ENCODE measurements at regions not wholly inside any gene's neighbourhood (a gene's known extent, or its start where the extent isn't known, plus 50 kb on each side); places are given as distances from the start of the nearest gene placed in this dataset.

DNA sequence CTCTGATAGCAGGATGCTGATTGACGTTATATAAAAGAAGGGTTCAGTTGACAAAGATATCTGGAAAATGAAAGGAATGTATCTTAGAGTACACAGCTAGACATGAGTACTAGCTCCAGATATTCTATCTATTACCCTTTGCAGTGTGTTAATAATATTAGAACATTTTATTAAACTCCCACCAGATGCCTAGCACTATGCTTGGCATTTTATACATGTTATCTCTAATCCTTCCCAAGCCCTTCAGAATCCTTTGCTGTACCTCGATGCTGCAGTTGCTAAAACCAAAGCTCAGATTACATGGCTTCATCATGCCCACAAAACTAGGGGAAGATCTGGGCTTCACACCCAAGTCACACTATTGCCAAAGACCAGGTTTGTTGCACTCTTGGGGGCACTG is 350.1 kb upstream of the AZI2 start:
- TF ChIP-seq, protein P1, sequence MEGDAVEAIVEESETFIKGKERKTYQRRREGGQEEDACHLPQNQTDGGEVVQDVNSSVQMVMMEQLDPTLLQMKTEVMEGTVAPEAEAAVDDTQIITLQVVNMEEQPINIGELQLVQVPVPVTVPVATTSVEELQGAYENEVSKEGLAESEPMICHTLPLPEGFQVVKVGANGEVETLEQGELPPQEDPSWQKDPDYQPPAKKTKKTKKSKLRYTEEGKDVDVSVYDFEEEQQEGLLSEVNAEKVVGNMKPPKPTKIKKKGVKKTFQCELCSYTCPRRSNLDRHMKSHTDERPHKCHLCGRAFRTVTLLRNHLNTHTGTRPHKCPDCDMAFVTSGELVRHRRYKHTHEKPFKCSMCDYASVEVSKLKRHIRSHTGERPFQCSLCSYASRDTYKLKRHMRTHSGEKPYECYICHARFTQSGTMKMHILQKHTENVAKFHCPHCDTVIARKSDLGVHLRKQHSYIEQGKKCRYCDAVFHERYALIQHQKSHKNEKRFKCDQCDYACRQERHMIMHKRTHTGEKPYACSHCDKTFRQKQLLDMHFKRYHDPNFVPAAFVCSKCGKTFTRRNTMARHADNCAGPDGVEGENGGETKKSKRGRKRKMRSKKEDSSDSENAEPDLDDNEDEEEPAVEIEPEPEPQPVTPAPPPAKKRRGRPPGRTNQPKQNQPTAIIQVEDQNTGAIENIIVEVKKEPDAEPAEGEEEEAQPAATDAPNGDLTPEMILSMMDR (IDR thresholded peaks at IDR 0.05; ENCODE audit: control extremely low read depth in 1 of 3, insufficient read depth in 1 of 3, low read depth in 1 of 3, low read length in 3 of 3): no peak
- no peak for TF ChIP-seq RAD21 (IDR thresholded peaks at IDR 0.05 in 1 of 2, conservative IDR thresholded peaks at IDR 0.05 in 1 of 2; ENCODE audit: low read depth in 2 of 2, low read length in 2 of 2)
- TF ChIP-seq TAF1 (IDR thresholded peaks at IDR 0.05; ENCODE audit: low read depth, low read length): no peak
- no peak for TF ChIP-seq POLR2A (IDR thresholded peaks at IDR 0.05; ENCODE audit: control extremely low read depth in 1 of 2, low read depth in 2 of 2, low read length in 2 of 2)
- TF ChIP-seq RNF2 (IDR thresholded peaks at IDR 0.05; ENCODE audit: borderline replicate concordance, low read depth, low read length, missing control alignments, poor library complexity, severe bottlenecking): no peak
- no peak for TF ChIP-seq KDM1A (IDR thresholded peaks at IDR 0.05; ENCODE audit: borderline replicate concordance, low read length)
- no peak for TF ChIP-seq TEAD4 (IDR thresholded peaks at IDR 0.05; ENCODE audit: low read depth, low read length)
- TF ChIP-seq, protein P2, sequence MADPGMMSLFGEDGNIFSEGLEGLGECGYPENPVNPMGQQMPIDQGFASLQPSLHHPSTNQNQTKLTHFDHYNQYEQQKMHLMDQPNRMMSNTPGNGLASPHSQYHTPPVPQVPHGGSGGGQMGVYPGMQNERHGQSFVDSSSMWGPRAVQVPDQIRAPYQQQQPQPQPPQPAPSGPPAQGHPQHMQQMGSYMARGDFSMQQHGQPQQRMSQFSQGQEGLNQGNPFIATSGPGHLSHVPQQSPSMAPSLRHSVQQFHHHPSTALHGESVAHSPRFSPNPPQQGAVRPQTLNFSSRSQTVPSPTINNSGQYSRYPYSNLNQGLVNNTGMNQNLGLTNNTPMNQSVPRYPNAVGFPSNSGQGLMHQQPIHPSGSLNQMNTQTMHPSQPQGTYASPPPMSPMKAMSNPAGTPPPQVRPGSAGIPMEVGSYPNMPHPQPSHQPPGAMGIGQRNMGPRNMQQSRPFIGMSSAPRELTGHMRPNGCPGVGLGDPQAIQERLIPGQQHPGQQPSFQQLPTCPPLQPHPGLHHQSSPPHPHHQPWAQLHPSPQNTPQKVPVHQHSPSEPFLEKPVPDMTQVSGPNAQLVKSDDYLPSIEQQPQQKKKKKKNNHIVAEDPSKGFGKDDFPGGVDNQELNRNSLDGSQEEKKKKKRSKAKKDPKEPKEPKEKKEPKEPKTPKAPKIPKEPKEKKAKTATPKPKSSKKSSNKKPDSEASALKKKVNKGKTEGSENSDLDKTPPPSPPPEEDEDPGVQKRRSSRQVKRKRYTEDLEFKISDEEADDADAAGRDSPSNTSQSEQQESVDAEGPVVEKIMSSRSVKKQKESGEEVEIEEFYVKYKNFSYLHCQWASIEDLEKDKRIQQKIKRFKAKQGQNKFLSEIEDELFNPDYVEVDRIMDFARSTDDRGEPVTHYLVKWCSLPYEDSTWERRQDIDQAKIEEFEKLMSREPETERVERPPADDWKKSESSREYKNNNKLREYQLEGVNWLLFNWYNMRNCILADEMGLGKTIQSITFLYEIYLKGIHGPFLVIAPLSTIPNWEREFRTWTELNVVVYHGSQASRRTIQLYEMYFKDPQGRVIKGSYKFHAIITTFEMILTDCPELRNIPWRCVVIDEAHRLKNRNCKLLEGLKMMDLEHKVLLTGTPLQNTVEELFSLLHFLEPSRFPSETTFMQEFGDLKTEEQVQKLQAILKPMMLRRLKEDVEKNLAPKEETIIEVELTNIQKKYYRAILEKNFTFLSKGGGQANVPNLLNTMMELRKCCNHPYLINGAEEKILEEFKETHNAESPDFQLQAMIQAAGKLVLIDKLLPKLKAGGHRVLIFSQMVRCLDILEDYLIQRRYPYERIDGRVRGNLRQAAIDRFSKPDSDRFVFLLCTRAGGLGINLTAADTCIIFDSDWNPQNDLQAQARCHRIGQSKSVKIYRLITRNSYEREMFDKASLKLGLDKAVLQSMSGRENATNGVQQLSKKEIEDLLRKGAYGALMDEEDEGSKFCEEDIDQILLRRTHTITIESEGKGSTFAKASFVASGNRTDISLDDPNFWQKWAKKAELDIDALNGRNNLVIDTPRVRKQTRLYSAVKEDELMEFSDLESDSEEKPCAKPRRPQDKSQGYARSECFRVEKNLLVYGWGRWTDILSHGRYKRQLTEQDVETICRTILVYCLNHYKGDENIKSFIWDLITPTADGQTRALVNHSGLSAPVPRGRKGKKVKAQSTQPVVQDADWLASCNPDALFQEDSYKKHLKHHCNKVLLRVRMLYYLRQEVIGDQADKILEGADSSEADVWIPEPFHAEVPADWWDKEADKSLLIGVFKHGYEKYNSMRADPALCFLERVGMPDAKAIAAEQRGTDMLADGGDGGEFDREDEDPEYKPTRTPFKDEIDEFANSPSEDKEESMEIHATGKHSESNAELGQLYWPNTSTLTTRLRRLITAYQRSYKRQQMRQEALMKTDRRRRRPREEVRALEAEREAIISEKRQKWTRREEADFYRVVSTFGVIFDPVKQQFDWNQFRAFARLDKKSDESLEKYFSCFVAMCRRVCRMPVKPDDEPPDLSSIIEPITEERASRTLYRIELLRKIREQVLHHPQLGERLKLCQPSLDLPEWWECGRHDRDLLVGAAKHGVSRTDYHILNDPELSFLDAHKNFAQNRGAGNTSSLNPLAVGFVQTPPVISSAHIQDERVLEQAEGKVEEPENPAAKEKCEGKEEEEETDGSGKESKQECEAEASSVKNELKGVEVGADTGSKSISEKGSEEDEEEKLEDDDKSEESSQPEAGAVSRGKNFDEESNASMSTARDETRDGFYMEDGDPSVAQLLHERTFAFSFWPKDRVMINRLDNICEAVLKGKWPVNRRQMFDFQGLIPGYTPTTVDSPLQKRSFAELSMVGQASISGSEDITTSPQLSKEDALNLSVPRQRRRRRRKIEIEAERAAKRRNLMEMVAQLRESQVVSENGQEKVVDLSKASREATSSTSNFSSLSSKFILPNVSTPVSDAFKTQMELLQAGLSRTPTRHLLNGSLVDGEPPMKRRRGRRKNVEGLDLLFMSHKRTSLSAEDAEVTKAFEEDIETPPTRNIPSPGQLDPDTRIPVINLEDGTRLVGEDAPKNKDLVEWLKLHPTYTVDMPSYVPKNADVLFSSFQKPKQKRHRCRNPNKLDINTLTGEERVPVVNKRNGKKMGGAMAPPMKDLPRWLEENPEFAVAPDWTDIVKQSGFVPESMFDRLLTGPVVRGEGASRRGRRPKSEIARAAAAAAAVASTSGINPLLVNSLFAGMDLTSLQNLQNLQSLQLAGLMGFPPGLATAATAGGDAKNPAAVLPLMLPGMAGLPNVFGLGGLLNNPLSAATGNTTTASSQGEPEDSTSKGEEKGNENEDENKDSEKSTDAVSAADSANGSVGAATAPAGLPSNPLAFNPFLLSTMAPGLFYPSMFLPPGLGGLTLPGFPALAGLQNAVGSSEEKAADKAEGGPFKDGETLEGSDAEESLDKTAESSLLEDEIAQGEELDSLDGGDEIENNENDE (IDR thresholded peaks at IDR 0.05; ENCODE audit: insufficient replicate concordance, low read length): no peak
- TF ChIP-seq RFX5 (IDR thresholded peaks at IDR 0.05; ENCODE audit: borderline replicate concordance, low read depth, low read length): no peak
- TF ChIP-seq, protein P3, sequence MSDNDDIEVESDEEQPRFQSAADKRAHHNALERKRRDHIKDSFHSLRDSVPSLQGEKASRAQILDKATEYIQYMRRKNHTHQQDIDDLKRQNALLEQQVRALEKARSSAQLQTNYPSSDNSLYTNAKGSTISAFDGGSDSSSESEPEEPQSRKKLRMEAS (IDR thresholded peaks at IDR 0.05): no peak
- no peak for TF ChIP-seq EZH2 (IDR thresholded peaks at IDR 0.05; ENCODE audit: low read depth, low read length, severe bottlenecking)
- no peak for TF ChIP-seq FOSL1 (IDR thresholded peaks at IDR 0.05; ENCODE audit: insufficient read depth, low read depth, low read length)
- TF ChIP-seq EP300 (IDR thresholded peaks at IDR 0.05; ENCODE audit: borderline replicate concordance in 1 of 2, low read depth in 2 of 2, low read length in 2 of 2): no peak

Measured in H1 (cell line).